ENCODE measurements at regions not wholly inside any gene's neighbourhood (a gene's known extent, or its start where the extent isn't known, plus 50 kb on each side); places are given as distances from the start of the nearest gene placed in this dataset.
A peak's percentile ranks its signal among the peaks of the same experiment; 100 is the strongest.

GRCh38 chr15:69577397-69577796, 124.8 kb downstream of the RPLP1 start:
- no peak for DNase-seq (ENCODE audit: low spot score in 2 of 2)
- H3K36me3 ChIP-seq, result no peaks in the 10 kb centered on the region
- H3K4me3 ChIP-seq, result no peak overlapping the region
- intact Hi-C loops (cut with DNase I), result loop anchor here (5.0 kb wide), 4 partner anchors 55 to 910 kb away; partner anchors contain the start of gene TLE3
- peaks cover 5 to 12% of the 10 kb centered on the region in 2 donors for H3K4me1 ChIP-seq
- H3K27me3 ChIP-seq, result no peaks in the 10 kb centered on the region
- TF ChIP-seq CTCF (IDR thresholded peaks at IDR 0.05), result no peak
- H3K9me3 ChIP-seq, result no peaks in the 10 kb centered on the region
- H3K27ac ChIP-seq, result no peak overlapping the region

GRCh38 chr15:69578252-69578651, 125.6 kb downstream of the RPLP1 start:
- H3K36me3 ChIP-seq, result no peaks in the 10 kb centered on the region
- no peak for DNase-seq (ENCODE audit: low spot score in 2 of 2)
- H3K4me3 ChIP-seq, result no peak overlapping the region
- no peak for TF ChIP-seq CTCF (IDR thresholded peaks at IDR 0.05)
- H3K27ac ChIP-seq, result peak overlapping the region in 1 of 2 donors; percentile 37
- H3K27me3 ChIP-seq, result no peaks in the 10 kb centered on the region
- H3K9me3 ChIP-seq, result no peaks in the 10 kb centered on the region
- H3K4me1 ChIP-seq, result peaks cover 5 to 12% of the 10 kb centered on the region in 2 donors
- intact Hi-C loops (cut with DNase I), result loop anchor here (2.0 to 5.0 kb wide), 5 partner anchors 17 to 909 kb away; partner anchors contain the start of gene TLE3

GRCh38 chr15:69578787-69579583, 126.4 kb downstream of the RPLP1 start:
- H3K4me3 ChIP-seq, result no peak overlapping the region
- H3K27ac ChIP-seq, result peak overlapping the region; percentile 4 to 42
- TF ChIP-seq CTCF (IDR thresholded peaks at IDR 0.05), result no peak
- H3K4me1 ChIP-seq, result peaks cover 5 to 12% of the 10 kb centered on the region in 2 donors
- no peaks in the 10 kb centered on the region for H3K27me3 ChIP-seq
- no peaks in the 10 kb centered on the region for H3K36me3 ChIP-seq
- DNase-seq (ENCODE audit: low spot score in 2 of 2), result peak; percentile 65 to 88
- intact Hi-C loops (cut with DNase I), result loop anchor here (2.0 to 5.0 kb wide), 5 partner anchors 16 to 908 kb away; partner anchors contain the start of gene TLE3
- H3K9me3 ChIP-seq, result no peaks in the 10 kb centered on the region

GRCh38 chr15:69579950-69580618, 127.5 kb downstream of the RPLP1 start:
- H3K4me3 ChIP-seq, result no peak overlapping the region
- intact Hi-C loops (cut with DNase I), result loop anchor here (2.0 to 5.0 kb wide), 5 partner anchors 15 to 907 kb away; partner anchors contain the start of gene TLE3
- no peak for DNase-seq (ENCODE audit: low spot score in 2 of 2)

GRCh38 chr15:69583626-69584025, 131.0 kb downstream of the RPLP1 start:
- H3K4me3 ChIP-seq, result no peak overlapping the region
- H3K36me3 ChIP-seq, result no peaks in the 10 kb centered on the region
- H3K9me3 ChIP-seq, result no peaks in the 10 kb centered on the region
- no peak overlapping the region for H3K27ac ChIP-seq
- DNase-seq (ENCODE audit: low spot score in 2 of 2), result no peak
- intact Hi-C loops (cut with DNase I), result no loop called here
- no peak for TF ChIP-seq CTCF (IDR thresholded peaks at IDR 0.05)
- H3K27me3 ChIP-seq, result no peaks in the 10 kb centered on the region
- H3K4me1 ChIP-seq, result peaks cover 5 to 8% of the 10 kb centered on the region in 2 donors

More at GRCh38 chr15:69579950-69580618, 127.5 kb downstream of the RPLP1 start:
- no peaks in the 10 kb centered on the region for H3K27me3 ChIP-seq
- no peaks in the 10 kb centered on the region for H3K36me3 ChIP-seq
- TF ChIP-seq CTCF (IDR thresholded peaks at IDR 0.05), result no peak
- peaks cover 5 to 12% of the 10 kb centered on the region in 2 donors for H3K4me1 ChIP-seq
- H3K9me3 ChIP-seq, result no peaks in the 10 kb centered on the region
- no peak overlapping the region for H3K27ac ChIP-seq
